Embryonic facial prominence (tissue), 1 donor: ENCODE measurements at regions not wholly inside any gene's neighbourhood (a gene's known extent, or its start where the extent isn't known, plus 50 kb on each side); places are given as distances from the start of the nearest gene placed in this dataset.
"Not testable (repeated sequence)": the region's sequence is repeated elsewhere in the genome, so short reads cannot be mapped to it uniquely, and the experiment has no call there.

Experiments
- DNase-seq: peaks from one replicate; pipeline ENCODE4 v3.0.0-alpha.2; 2016; ENCODE audit errors: extremely low spot score

DNA sequence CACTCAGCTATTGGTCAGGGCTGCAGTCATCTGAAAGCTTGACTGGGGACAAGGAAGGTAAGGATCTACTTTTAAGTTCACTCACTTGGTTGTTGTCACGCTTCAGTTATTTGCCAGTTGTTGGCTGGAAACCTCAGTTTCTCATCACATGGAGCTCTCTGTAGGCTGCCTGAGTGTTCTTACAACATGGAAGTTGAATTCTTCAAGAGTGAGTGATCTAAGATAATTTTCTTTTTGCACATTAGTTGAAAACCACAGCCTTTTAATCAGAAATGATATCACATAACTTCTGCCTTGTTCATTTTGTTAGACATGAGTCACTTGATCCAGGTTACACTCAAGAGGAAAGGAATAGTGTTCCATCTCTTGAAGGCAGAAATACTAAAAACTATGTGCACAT, 552.7 kb downstream of the RAPGEF2 start:
- no peak for DNase-seq

DNA sequence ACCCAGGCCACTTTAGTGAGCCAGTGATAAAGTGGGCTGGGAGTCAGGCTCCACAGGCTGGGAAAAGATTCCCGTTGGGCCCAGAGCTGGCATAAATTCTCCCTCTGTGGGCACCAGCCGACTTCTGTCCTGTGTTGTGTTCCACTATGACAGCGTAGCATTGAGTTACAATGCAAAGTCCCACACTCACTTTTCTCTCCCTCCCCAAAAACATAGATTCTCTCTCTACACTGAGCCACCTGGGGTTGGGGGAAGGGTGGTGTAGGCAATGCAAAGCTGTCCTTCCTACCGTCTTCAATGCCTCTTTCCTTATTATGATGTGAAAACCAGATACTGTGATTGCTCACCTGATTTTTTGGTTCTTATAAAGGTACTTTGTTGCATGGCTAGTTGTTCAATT, 566.2 kb downstream of the RAPGEF2 start:
- no peak for DNase-seq

DNA sequence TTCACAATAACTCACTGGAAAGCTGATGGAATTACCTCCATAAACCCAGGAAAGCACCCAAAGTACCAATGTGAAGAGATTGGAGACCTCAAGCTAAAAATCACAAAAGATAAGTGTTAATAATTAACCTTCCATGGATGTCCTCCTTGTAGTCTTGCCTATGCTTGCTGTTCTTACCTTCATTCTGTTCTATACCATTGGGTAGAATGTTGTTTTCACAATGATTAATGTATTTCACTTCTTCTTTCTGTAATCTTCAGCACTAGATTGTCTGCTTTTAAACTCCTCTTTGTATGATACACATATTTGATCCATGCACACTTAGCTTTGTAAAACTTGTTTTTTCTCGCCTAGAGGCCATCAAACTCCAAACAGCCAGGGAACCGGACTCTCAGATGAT, 570.3 kb downstream of the RAPGEF2 start:
- no peak for DNase-seq

DNA sequence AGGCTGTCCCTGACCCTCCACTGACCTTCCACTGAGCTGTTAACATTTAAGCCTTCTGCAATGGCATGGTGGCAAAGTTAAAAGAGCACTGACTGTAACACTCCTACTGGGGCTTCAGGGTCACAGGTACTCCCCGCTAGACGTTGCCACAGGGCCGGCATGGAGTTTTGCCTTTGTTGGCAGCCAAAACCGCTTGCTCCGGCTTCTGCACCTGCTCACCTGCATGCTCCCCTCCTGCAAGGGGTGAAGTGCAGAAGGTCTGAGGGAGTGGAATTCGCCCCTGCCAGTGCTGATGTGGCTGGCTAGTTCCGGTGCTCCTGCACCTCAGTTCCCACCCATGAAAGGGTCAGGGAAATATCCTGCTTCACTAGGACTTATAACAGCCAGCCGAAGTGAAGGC, 571.4 kb downstream of the RAPGEF2 start:
- DNase-seq, result no peak

DNA sequence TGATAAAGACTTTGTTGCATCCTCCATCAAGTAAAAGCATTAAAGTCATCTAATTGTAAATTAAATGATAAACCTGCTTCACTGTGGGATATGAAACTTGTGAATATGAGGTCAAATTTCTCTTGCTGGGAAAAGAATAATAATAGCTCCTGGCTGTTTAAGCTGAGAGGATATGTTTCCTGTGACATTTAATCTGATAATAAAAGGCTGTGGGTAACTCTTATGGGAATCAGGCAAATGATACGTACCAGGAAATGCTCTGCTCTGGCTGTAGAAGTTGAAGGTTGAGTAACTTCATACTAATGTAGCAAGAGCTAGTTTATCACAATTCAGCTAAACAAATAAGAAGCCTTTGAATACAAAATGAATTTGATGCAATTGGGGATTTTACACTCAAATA, 574.6 kb downstream of the RAPGEF2 start:
- DNase-seq, result no peak

DNA sequence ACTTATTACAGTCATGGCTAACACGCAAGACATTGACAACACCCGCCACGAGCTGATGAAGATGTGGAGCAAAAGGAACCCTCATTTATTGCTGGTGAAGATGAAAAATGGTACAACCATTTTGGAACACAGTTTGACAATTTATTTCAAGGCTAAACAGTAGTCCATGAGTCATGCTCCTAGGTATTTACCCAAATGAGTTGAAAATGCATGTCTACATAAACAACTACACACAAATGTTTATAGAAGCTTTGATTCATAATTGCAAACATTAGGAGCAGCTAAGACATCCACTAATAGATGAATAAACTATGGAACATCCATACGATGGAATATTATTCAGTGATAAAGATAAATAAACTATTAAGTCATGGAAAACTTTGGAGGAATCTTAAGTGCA, 580.1 kb downstream of the RAPGEF2 start:
- no peak for DNase-seq

DNA sequence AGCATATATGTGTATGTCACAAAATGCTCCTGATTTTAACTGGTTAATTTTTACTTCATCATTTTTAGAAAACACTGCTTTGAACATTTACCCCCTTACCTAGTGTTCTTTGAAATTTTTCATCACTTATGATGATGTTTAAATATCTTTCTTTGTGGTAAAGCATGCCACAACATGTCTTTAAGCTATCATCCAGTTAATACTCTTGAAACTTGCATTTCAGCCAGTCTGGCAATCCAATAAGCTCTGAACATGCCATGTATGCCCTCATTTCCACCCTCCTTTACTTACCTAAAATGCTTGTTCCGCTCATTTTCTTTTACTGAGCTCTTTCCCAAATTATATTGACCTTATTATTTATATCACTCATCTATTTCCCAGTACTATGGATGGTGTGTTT, 581.2 kb downstream of the RAPGEF2 start:
- DNase-seq, result no peak

DNA sequence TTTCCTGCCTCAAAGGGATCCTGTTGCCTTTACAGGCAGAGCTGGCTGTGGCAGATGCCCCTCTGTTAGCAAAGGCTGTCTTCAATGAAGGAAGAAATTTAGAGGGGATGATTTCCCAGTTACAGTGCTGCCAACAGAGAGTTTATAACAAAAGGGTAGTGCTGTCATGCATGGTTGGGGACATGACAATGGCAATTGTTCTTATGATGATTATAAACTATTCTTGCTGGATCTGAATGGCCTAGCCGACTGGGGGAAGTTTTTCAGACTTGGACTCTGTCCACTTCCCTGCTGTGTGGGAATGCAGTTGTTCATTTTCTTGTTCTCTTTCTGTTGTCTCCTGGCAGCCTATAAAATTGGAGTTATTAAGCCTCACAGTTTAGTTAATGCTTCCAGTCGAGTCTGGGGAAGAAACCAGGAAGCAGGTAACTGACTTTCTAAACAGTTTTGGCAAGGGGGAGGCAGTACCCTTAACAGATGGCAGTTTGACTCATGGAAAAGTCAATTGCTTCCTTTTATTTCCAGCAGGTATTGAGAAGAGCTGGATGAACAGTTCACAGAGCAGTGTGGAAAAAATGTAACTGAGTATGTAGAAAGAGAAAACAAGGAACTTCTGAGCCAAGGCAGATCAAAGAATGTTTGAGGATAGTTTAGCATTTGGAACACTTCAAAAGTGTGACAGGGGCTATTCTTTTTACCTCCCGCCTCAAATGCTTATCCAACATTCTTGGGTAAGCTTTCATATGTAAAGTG, 582.6 kb downstream of the RAPGEF2 start:
- peak; percentile 8 for DNase-seq

DNA sequence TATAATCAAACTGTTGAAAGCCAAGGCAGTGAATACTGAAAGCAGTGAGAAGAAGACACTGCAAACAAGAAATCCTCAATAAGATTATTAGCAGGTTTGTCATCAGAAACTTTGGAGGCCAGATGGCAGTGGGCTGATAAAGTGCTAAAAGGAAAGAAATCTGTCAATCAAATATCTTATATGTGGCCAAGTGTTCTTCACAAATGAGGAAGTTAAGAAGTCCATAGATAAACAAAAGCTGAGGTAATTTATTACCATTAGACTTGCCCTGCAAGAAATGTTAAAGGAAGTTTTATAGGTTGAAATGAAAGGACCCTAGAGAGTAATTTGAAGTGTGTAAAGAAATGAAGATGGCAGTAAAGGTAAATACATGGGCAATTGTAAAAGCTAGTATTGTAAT, 586.6 kb downstream of the RAPGEF2 start:
- DNase-seq, result no peak

DNA sequence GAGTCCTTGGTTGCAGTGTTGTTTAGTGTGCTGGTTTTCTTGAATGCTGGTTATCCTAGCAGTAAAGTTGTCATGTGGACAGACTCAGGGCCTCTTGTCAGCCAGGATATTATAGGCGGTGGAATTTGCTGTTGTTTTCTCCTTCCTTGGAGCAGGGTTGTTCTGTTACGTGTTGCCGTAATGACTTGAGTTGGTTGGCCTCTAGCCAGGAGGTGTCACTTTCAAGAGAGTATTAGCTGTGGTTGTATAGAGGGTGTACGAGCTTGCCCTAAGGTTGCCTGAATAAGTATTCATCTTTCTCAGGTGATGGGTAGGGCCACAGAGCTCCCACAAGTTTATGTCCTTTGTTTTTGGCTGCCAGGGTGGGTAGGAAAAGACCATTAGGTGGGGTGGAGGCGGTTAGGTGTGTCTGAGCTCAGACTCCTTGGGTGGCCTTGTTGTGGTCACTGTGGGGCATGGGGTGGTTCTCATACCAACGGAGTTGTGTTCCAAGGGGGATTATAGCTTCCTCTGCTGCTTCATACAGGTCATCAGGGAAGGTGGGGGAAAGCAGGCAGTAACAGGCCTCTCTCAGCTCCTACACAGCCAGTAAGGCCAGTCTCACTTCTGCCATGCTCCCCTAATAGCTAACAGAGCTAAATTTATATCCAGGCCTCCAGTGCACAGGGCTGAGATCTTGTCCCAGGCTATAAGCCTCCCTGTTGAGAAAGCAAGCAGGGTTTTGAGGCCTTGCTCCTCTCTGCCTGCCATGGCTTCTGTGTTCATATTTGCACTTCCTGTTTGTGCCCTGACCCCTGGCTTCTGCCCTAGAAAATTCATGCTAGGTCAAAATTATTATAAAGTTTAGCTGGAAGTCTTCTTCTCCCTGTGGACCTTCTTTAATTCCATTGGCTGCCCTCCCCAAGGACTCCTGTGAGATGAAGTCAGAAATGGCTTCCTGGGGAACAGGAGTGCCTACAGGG, 594.7 kb downstream of the RAPGEF2 start:
- no peak for DNase-seq

DNA sequence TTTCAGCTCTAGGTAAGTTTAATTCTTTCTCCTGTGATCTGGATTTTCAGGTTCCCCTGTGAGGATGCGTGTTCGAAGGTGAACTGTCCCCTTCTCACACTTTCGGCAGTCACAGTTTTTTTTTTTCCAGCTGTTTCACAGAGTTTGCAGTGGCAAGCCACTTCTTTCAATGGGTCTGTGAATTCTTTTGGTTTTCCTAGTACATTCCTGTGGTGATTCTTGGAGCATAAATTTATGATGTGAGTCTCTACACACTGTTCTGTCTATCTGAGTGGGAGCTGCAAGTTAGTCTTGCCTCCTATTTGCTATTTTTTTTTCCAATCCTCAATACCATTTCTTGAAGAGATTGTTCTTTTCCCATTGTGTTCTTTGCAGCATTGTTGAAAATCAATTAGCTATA, 595.5 kb downstream of the RAPGEF2 start:
- no peak for DNase-seq

DNA sequence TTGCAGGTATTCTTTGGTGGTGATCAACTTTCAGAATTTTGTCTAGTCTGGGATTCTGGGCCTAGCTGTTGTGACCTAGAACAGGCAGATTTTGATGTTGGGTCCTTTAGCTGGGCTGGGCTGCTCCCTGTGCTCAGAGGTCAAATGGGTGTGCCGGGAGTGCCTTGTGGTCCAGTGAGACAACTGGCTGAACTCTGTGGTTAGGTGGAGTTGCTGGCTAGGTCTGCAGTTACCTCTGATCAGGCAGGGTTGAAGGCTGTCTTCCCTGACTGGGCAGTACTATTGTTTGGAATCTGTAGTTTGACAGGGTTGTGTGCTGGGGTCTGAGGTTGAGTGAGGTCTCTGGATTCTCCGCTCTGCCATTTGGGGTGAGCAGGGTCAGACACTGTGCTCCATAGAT, 599.3 kb downstream of the RAPGEF2 start:
- no peak for DNase-seq

DNA sequence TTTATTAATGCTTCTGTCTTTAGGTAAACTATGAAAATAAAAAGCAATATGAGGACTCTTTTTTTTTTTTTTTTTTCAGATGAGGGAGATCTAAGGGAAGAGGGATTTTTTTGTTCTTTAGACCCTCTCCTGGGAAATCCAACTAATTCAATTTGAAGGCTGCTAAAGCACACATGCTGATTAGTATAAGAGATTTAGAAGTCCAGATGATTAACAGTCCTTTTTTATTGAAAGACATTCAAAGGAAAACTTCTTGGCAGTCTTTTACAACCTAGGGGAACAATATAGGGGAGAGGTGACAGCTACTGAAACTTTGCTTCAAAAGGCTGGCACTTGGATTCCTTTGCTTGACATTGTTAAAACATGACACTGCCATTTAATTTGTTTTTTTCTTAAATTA, 602.5 kb downstream of the RAPGEF2 start:
- DNase-seq, result no peak

DNA sequence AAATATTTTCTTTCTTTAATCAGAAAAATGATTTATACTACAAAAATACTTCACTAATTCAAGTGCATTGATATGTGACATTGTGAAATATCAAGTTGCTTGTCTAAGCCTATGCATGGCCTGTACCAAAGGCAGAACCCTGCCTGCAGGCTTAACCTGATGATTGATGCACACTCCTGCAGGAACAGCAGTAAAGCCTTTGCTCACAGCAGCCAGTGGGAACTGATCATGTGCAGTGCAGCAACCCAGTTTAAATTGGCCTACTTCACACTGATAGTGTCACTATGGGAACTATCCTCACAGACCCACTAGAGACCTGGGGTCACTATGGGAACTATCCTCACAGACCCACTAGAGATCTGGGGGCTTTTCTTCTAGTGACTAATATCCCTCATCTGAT, 603.8 kb downstream of the RAPGEF2 start:
- no peak for DNase-seq

DNA sequence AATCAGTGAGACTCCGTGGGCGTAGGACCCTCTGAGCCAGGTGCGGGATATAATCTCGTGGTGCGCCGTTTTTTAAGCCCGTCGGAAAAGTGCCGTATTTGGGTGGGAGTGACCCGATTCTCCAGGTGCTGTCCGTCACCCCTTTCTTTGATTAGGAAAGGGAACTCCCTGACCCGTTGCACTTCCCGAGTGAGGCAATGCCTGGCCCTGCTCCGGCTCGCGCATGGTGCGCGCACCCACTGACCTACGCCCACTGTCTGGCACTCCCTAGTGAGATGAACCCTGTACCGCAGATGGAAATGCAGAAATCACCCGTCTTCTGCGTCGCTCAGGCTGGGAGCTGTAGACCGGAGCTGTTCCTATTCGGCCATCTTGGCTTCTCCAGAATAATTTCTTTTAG, 612.3 kb downstream of the RAPGEF2 start:
- DNase-seq, result not testable (repeated sequence)

DNA sequence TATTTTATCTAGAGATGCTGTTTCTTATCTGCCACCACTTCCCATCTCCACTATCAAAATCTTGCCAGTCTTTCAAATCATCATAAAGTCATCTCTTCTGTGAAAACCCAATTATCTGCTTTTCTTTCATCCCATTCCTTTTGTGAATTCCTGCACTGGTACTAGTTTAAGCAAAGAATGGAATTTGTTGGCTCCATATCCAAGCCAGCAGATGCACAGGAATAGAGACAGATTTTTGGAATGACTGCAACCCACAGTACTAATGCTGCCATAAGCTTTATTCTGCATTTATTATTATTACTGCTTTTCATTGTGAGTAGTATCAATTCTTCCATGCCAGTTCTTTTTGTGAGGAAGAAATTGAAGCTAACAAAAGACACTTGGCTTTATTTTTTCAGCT, 616.7 kb downstream of the RAPGEF2 start:
- no peak for DNase-seq

DNA sequence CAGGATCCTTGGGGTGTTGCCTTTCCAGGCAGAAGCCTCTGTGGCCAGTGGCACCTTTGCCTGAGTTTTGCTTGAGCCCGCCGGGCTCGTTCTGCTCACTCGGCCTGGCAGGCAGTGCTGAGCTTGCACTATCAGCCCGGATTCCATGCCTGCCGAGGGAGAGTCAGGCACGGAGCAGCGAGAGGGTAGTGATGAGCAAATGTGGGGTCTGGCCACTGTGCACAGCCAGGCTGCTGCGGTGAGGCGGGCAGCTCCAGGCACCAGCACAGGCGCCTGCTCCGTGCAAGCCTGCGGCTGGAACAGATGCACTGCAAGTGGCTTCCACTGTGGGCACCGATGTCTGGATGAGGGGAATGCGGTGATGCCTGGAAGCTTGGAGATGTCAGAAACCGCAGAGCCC, 619.2 kb downstream of the RAPGEF2 start:
- DNase-seq, result no peak

DNA sequence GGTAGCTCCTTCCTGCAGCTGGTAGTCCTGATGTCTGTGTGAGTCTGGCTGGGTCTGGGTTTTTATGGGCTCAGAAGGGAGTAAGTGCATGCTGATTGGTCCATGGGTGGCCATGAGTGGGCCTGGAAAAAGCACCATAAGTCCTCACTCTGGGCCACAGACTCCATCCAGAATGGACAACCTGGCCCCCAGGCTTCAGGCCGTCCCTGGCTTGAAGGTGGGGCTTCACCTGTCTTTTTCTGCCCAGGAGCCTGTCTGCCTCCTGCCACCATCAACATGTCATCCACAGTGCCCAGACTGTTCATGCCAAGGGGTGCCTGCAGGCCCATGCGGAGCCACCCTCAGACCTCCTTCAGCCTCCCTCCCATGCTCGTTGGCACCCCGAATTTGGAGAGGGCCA, 620.0 kb downstream of the RAPGEF2 start:
- DNase-seq, result no peak

DNA sequence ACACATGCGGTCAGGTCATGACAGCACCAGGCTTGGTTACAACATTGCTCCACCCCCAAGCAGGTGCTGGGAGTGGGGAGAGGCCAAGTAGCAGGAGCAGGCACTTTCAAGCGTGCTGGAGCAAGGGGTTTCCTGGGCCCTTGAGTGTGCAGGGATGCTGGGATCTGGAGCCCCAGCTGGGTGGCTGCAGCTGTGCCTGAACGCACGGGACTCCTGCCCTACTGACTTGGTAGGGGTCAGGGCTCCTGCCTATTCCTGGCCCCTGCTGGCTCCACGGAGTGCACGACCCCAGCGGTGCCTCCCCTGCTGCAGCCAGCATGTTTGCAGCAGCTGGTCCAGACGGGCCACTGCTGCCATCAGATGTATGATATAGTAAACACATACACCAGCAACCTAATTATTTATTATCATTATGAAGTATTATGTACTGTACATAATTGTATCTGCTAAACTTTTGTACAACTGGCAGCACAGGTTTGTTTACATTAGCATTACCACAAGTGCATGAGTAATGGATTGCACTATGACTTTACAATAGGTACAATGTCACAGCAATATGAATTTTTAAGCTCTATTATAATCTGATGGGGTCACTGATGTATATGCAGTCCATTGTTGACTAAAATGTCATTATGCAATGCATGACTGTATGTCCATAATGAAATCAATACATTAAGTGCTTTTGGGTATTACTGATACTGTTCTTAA, 620.6 kb downstream of the RAPGEF2 start:
- no peak for DNase-seq

DNA sequence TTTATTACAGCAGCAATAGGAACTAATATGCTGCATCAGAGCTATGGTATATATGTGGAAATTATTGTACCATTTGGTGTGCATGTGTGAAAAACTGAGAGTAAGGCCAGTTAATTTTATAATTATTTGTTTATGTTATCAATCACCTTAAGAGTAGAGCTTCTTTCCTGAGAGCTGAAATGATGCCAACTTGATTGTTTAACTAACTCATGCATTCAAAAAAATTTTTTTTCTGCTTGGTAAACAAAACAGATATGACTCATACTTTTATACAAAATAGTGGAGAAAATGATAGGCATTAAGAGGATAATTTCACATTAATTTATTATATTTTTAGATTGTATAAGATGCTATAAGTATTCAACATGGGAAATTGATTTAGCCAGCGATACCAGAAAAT, 622.7 kb downstream of the RAPGEF2 start:
- no peak for DNase-seq

DNA sequence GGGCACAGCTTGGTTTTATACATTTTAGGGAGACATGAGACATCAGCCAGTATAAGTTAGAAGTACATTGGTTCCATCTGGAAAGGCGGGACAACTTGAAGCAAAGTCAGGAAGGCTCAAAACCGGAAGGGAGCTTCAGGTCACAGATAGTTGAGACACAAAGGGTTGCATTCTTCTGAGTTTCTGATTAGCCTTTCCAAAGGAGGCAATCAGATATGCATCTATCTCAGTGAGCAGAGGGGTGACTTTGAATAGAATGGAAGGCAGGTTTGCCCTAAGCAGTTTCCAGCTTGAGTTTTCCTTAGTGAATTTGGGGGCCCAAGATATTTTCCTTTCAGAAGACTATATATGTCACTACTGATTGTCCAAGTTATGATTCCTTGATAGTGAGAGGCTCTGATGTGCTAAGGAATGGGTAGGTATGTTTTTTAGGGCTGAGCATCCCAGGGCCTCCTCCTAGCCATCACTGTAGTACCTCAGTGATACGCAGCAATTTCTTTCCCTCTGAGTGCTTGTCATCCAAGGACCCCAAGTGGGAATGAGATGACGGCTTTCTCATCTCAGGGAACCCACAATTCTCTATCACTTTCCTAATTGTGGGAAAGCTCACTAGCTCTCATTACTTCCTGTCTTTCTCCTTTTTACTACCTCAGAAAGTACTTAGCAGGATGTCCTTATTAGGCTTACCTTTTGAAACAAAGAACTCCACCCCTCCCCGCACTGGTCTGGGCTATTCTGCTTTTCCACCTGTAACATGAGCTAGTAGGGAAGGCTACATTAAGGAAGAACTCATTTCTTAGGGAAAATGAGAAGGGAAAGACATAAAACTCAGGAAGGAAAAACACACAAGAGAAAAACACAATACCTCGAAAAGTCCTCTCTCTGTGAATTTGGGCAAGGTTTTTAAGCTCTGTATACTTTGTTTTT, 632.7 kb downstream of the RAPGEF2 start:
- no peak for DNase-seq
